ENCODE measurements at regions not wholly inside any gene's neighbourhood (a gene's known extent, or its start where the extent isn't known, plus 50 kb on each side); places are given as distances from the start of the nearest gene placed in this dataset.

DNA sequence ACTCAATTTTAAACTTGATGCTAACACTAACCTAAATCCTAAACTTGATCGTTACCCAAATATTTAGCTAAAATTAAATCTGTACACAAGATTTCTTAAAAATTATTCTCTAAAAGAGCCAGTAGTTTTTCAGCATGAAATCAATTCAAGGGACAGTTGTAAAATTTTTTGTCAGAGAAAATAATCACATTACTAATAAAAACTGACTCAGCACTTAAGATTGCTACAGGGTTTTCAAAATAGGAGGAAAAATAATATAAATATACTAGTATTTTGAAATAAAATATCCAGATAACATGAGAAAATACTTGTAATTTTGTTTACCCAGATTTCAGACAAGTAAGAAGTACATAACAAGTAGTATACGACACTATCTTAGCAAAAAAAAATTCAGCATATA lies 1268.1 kb upstream of the USP15 start:
- Histone ChIP-seq H3K27ac (ENCODE audit: low read depth, low read length) (no peak overlapping the region), H3K4me3 (ENCODE audit: low read depth, low read length) (no peak overlapping the region), H3K9me3 (ENCODE audit: control insufficient read depth, insufficient read depth, low read length) (no peaks in the 10 kb centered on the region), H3K27me3 (ENCODE audit: control insufficient read depth, insufficient read depth, low read length) (no peaks in the 10 kb centered on the region)
- TF ChIP-seq, protein P1, sequence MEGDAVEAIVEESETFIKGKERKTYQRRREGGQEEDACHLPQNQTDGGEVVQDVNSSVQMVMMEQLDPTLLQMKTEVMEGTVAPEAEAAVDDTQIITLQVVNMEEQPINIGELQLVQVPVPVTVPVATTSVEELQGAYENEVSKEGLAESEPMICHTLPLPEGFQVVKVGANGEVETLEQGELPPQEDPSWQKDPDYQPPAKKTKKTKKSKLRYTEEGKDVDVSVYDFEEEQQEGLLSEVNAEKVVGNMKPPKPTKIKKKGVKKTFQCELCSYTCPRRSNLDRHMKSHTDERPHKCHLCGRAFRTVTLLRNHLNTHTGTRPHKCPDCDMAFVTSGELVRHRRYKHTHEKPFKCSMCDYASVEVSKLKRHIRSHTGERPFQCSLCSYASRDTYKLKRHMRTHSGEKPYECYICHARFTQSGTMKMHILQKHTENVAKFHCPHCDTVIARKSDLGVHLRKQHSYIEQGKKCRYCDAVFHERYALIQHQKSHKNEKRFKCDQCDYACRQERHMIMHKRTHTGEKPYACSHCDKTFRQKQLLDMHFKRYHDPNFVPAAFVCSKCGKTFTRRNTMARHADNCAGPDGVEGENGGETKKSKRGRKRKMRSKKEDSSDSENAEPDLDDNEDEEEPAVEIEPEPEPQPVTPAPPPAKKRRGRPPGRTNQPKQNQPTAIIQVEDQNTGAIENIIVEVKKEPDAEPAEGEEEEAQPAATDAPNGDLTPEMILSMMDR (IDR thresholded peaks at IDR 0.05; ENCODE audit: low read depth, low read length): no peak
- DNase-seq (ENCODE audit: low read depth, low spot score): no peak
- POLR2A ChIA-PET: no interaction called here
- CTCF ChIA-PET: interaction anchor here (1.1 kb wide), 1 partner anchor 1132 kb away, joined by 4 read pairs; no protein-coding TSS in a partner anchor

DNA sequence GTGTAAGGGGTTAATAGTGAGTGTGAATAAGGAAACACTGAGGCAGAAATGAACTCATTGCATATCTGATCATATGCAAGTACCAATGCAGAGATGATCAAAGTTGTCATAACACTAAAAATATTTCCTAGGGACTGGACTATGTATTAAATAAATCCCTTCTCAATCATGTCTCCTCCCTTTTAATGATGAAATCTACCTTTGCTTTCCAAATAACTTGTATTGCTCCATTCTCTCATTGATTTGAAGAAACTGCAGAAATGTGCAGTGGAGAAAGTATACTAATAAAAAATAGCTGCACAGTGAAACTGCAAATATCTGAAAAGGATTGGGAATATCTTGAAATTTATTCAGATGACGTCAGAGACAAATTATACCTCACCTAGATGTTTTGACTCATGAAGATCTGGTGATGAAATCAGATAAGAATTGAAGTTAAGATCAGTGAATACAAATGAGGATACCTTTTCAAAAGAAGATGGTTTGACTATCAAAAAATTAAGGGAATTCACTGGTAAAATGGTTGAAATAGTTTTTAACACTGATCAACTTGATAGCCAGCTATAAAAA lies 1264.9 kb upstream of the USP15 start:
- H3K27ac ChIP-seq (ENCODE audit: low read depth, low read length): no peak overlapping the region
- H3K9me3 ChIP-seq (ENCODE audit: control insufficient read depth, insufficient read depth, low read length): no peaks in the 10 kb centered on the region
- H3K4me3 ChIP-seq (ENCODE audit: low read depth, low read length): no peak overlapping the region
- H3K27me3 ChIP-seq (ENCODE audit: control insufficient read depth, insufficient read depth, low read length): no peaks in the 10 kb centered on the region
- no peak for DNase-seq (ENCODE audit: low read depth, low spot score)
- ChIA-PET POLR2A (no interaction called here), CTCF (no interaction called here)
- TF ChIP-seq, protein P1 (IDR thresholded peaks at IDR 0.05; ENCODE audit: low read depth, low read length): no peak

DNA sequence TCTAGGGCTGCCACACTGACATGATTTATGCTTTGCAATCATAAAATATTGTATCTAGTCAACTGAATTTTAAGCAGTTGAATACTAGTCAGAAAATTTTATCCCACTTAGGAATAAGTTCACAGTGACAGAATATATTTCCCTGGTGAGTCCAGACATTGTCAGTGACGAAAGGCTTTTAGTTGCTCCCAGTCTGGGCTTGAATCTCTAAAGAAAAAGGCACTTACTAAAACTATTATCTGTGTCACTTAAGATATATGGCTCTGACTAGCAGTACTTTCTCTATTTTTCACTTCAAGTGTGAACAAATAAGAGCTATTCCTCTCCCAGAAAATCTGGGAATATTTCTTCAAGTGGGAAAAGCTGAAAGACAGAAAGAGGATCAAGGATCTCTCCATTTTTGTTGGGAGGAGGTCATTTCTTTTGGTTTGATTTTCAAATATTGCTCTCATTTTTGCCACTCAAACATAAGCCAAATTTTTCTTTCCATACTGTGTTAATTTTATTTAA lies 1262.3 kb upstream of the USP15 start:
- ChIA-PET CTCF (no interaction called here), POLR2A (no interaction called here)
- Histone ChIP-seq H3K27me3 (ENCODE audit: control insufficient read depth, insufficient read depth, low read length) (no peaks in the 10 kb centered on the region), H3K9me3 (ENCODE audit: control insufficient read depth, insufficient read depth, low read length) (no peaks in the 10 kb centered on the region), H3K4me3 (ENCODE audit: low read depth, low read length) (no peak overlapping the region), H3K27ac (ENCODE audit: low read depth, low read length) (no peak overlapping the region)
- DNase-seq (ENCODE audit: low read depth, low spot score): no peak
- TF ChIP-seq, protein P1 (IDR thresholded peaks at IDR 0.05; ENCODE audit: low read depth, low read length): no peak

DNA sequence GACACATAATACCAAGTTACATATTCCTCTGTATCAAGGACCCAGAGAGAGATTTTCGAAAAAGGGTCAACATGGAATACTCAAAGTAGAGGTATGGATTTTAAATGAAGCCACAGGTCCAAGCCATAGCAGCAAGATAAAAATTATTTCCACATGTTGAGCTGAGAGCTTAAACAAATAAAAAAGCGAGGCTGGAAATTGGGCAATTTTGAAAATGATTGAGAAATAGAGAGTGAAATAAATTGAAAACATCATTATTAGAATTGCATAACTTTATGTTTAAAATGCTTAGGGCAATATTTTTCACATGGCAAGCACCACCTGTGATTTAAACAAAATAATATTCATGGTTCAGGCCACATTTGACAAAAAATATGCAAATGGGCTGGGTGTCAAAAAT lies 1251.0 kb upstream of the USP15 start:
- no peak for DNase-seq (ENCODE audit: low read depth, low spot score)
- TF ChIP-seq, protein P1 (IDR thresholded peaks at IDR 0.05; ENCODE audit: low read depth, low read length): no peak
- ChIA-PET CTCF (no interaction called here), POLR2A (no interaction called here)
- Histone ChIP-seq H3K9me3 (ENCODE audit: control insufficient read depth, insufficient read depth, low read length) (no peaks in the 10 kb centered on the region), H3K27me3 (ENCODE audit: control insufficient read depth, insufficient read depth, low read length) (no peaks in the 10 kb centered on the region), H3K4me3 (ENCODE audit: low read depth, low read length) (no peak overlapping the region), H3K27ac (ENCODE audit: low read depth, low read length) (no peak overlapping the region)

DNA sequence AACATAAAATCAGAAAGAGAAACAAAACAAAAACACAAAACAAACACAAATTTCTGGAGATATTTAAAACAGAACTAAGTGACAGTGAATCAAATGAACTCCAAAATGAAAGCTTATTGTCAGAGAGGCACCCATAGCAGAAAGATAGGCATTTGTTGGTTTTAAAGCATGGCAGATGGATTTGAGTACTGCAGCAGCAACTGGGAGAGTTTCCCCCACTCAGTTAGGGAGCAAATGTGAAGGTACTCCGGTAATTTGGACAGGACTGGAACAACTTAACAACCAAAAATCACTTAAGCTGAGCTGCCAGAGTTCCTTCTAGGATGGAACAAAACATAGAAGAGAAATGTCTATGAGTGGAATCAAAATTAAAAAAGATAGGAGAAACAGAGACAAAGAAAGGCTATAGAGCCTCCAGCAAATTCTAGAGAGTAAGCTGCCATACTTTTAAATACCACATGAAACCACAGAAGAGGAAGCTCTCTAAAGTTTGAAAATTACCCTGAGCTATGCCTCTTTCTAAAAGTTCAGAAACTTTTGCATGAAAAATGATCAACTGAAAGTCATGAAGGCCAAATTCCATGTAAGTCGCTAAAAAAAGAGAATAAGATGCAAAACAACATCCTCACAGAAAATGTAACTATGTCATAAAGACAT lies 1248.3 kb upstream of the USP15 start:
- ChIA-PET POLR2A (no interaction called here), CTCF (no interaction called here)
- H3K27ac ChIP-seq (ENCODE audit: low read depth, low read length): no peak overlapping the region
- H3K4me3 ChIP-seq (ENCODE audit: low read depth, low read length): no peak overlapping the region
- TF ChIP-seq, protein P1 (IDR thresholded peaks at IDR 0.05; ENCODE audit: low read depth, low read length): no peak
- DNase-seq (ENCODE audit: low read depth, low spot score): no peak
- H3K27me3 ChIP-seq (ENCODE audit: control insufficient read depth, insufficient read depth, low read length): no peaks in the 10 kb centered on the region
- 0 out of 2 replicates have a peak, but pooled peaks cover 3% of the 10 kb centered on the region for H3K9me3 ChIP-seq (ENCODE audit: control insufficient read depth, insufficient read depth, low read length)
